ENCODE measurements at regions not wholly inside any gene's neighbourhood (a gene's known extent, or its start where the extent isn't known, plus 50 kb on each side); places are given as distances from the start of the nearest gene placed in this dataset.

DNA sequence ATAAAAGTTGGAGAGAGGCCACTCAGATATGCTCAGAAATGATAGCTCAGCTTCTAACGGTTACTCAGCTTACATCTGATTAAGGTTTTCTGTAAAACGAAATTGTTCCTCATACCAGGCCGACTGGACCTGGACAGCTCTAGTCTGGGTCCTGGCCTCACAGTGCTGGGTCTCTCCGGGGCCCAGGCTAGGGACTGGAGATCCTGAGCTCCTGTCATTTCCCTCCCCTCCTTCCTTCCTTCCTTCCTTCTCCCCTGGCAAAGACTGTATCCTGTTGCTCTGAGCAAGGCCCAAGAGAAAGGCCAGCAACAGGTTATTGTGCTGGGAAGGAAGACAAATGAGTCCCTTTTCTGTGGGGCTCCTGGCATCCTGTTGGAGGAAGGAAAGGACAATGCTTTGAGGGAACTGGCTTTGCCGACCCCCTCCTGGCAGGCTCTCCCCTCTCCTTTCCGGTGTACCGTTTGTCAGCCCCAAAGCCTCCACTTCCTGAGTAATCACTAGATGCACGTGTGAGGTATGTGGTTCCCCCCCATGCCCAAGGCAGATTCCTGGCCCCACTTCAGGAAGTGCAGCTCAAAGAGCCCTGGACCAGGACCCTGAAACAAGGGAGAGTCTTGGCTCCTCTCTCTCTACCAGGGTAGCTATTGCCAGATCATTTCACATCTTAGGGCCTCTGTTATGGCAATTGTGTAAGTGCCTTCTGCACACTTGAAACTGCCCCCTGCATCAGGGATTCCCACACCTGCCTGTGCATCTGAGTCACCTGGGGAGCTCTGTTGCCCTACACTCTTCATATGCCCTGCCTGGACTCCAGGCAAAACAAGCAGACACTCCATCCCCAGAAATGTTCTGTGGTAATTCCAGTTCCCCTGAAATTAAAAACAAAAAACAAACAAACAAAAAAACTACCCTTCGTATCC is 212.7 kb upstream of the FGGY start:
- H3K4me3 ChIP-seq (ENCODE audit: low read depth in 2 of 2, low read length in 2 of 2) = no peak overlapping the region
- DNase-seq (ENCODE audit: low read depth, low spot score) (no peak), ATAC-seq (no peak)
- ChIA-PET CTCF (no interaction called here), POLR2A (no interaction called here)
- no peaks in the 10 kb centered on the region for H3K36me3 ChIP-seq (ENCODE audit: control insufficient read depth, insufficient read depth, low read length)
- no peak for TF ChIP-seq SIN3A (IDR thresholded peaks at IDR 0.05; ENCODE audit: borderline replicate concordance, insufficient read depth, low read depth, low read length)
- TF ChIP-seq, protein P1, sequence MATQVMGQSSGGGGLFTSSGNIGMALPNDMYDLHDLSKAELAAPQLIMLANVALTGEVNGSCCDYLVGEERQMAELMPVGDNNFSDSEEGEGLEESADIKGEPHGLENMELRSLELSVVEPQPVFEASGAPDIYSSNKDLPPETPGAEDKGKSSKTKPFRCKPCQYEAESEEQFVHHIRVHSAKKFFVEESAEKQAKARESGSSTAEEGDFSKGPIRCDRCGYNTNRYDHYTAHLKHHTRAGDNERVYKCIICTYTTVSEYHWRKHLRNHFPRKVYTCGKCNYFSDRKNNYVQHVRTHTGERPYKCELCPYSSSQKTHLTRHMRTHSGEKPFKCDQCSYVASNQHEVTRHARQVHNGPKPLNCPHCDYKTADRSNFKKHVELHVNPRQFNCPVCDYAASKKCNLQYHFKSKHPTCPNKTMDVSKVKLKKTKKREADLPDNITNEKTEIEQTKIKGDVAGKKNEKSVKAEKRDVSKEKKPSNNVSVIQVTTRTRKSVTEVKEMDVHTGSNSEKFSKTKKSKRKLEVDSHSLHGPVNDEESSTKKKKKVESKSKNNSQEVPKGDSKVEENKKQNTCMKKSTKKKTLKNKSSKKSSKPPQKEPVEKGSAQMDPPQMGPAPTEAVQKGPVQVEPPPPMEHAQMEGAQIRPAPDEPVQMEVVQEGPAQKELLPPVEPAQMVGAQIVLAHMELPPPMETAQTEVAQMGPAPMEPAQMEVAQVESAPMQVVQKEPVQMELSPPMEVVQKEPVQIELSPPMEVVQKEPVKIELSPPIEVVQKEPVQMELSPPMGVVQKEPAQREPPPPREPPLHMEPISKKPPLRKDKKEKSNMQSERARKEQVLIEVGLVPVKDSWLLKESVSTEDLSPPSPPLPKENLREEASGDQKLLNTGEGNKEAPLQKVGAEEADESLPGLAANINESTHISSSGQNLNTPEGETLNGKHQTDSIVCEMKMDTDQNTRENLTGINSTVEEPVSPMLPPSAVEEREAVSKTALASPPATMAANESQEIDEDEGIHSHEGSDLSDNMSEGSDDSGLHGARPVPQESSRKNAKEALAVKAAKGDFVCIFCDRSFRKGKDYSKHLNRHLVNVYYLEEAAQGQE (IDR thresholded peaks at IDR 0.05; ENCODE audit: insufficient read depth in 1 of 2, low read depth in 2 of 2, low read length in 1 of 2) = no peak
- TF ChIP-seq CTCF (IDR thresholded peaks at IDR 0.05) = no peak
- BruUV-seq (replicated peaks) = no TSS peak
- H3K27me3 ChIP-seq (ENCODE audit: control insufficient read depth, insufficient read depth, low read length) = no peaks in the 10 kb centered on the region
- H3K4me1 ChIP-seq (ENCODE audit: control insufficient read depth, insufficient read depth, low read length) = no peaks in the 10 kb centered on the region
- H3K9me3 ChIP-seq (ENCODE audit: control insufficient read depth, insufficient read depth, low read depth, low read length) = no peaks in the 10 kb centered on the region; the same call in 1 of the 2 replicates
- 0 out of 2 replicates have a peak overlapping the region, but pooled peaks have one; percentile 29 for H3K27ac ChIP-seq (ENCODE audit: low read length)
- intact Hi-C loops (cut with micrococcal nuclease; ENCODE audit: unreplicated experiment) (no loop called here), in situ Hi-C loops (cut with HindIII; ENCODE audit: low pct_unique_long_range_greater_than_20kb, low sequenced_read_pairs) (no loop called here)

DNA sequence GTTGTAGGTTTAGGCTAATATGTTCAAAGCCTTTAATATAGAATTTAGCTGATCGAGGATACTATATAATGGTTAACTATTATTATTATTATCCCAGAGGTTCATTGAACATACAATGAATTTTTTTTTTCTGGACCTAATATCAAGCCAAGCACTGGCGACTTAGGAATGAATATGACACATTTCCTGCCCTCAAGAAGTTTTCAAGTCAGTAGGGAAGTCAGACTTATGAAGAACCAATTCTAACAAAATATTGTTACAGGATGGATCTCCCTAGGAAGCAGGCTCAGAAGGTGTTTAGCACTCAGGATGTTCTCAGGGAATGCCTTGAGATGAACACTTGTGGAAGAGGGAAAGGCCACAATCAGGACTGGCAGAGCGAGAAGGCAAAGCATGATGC is 211.8 kb upstream of the FGGY start:
- H3K9me3 ChIP-seq (ENCODE audit: control insufficient read depth, insufficient read depth, low read depth, low read length) = no peaks in the 10 kb centered on the region; the same call in 1 of the 2 replicates
- BruUV-seq (replicated peaks) = no TSS peak
- CTCF ChIA-PET = no interaction called here
- H3K36me3 ChIP-seq (ENCODE audit: control insufficient read depth, insufficient read depth, low read length) = no peaks in the 10 kb centered on the region
- no peaks in the 10 kb centered on the region for H3K4me1 ChIP-seq (ENCODE audit: control insufficient read depth, insufficient read depth, low read length)
- H3K4me3 ChIP-seq (ENCODE audit: low read depth in 2 of 2, low read length in 2 of 2) = no peak overlapping the region
- in situ Hi-C loops (cut with HindIII; ENCODE audit: low pct_unique_long_range_greater_than_20kb, low sequenced_read_pairs) (no loop called here), intact Hi-C loops (cut with micrococcal nuclease; ENCODE audit: unreplicated experiment) (no loop called here)
- TF ChIP-seq CTCF (IDR thresholded peaks at IDR 0.05) (no peak), SIN3A (IDR thresholded peaks at IDR 0.05; ENCODE audit: borderline replicate concordance, insufficient read depth, low read depth, low read length) (no peak), POLR2AphosphoS5 (IDR thresholded peaks at IDR 0.05; ENCODE audit: low read depth, low read length) (no peak), TCF7L2 (IDR thresholded peaks at IDR 0.05; ENCODE audit: low read depth, low read length) (no peak)
- TF ChIP-seq, protein P1 (IDR thresholded peaks at IDR 0.05; ENCODE audit: insufficient read depth in 1 of 2, low read depth in 2 of 2, low read length in 1 of 2) = no peak
- DNase-seq (ENCODE audit: low read depth, low spot score) (no peak), ATAC-seq (no peak)
- H3K27me3 ChIP-seq (ENCODE audit: control insufficient read depth, insufficient read depth, low read length) = no peaks in the 10 kb centered on the region
- POLR2A ChIA-PET = interaction anchor here (0.6 kb wide), 1 partner anchor 606 kb away, joined by 3 read pairs; no protein-coding TSS in a partner anchor
- H3K27ac ChIP-seq (ENCODE audit: low read length) = no peak overlapping the region
